Loucy (cell line): ENCODE measurements at regions not wholly inside any gene's neighbourhood (a gene's known extent, or its start where the extent isn't known, plus 50 kb on each side); places are given as distances from the start of the nearest gene placed in this dataset.

Experiments
- H2AFZ ChIP-seq: fragments of 200-600 bp; sonication (generic); 2 replicates; pipeline ENCODE4 v1.6.0; 2016; ENCODE audit warnings: antibody characterized with exemption, mild to moderate bottlenecking, low read length, moderate library complexity
- H3F3A ChIP-seq: fragments of 200-600 bp; 2 replicates; pipeline ENCODE4 v1.6.0; 2016; ENCODE audit warnings: antibody characterized with exemption, low read depth, mild to moderate bottlenecking
- H3K27me3 ChIP-seq: fragments of 200-600 bp; sonication (generic); 2 replicates; pipeline ENCODE4 v1.6.1; 2014; ENCODE audit warnings: low read length, mild to moderate bottlenecking; ENCODE audit not compliant: insufficient read depth, poor library complexity, severe bottlenecking
- H3K36me3 ChIP-seq: fragments of 200-600 bp; sonication (generic); 2 replicates; pipeline ENCODE4 v1.6.1; 2016; ENCODE audit warnings: low read length; ENCODE audit not compliant: insufficient read depth
- H3K4me1 ChIP-seq: fragments of 200-600 bp; sonication (generic); 2 replicates; pipeline ENCODE4 v1.5.1; 2014; ENCODE audit warnings: low read length, mild to moderate bottlenecking; ENCODE audit not compliant: insufficient read depth, poor library complexity, severe bottlenecking
- H3K4me2 ChIP-seq: fragments of 200-600 bp; sonication (generic); 2 replicates; pipeline ENCODE4 v1.6.0; 2014; ENCODE audit warnings: antibody characterized with exemption, low read length, low read depth, mild to moderate bottlenecking; ENCODE audit not compliant: poor library complexity, severe bottlenecking
- H3K4me3 ChIP-seq: fragments of 200-600 bp; sonication (generic); 2 replicates; pipeline ENCODE4 v1.5.1; 2014; ENCODE audit warnings: low read length, mild to moderate bottlenecking, mixed read lengths; ENCODE audit not compliant: poor library complexity, severe bottlenecking
- H3K79me2 ChIP-seq: fragments of 200-600 bp; sonication (generic); 2 replicates; pipeline ENCODE4 v1.6.1; 2014; ENCODE audit warnings: low read length; ENCODE audit not compliant: insufficient read depth
- H3K9ac ChIP-seq: fragments of 200-600 bp; sonication (generic); 2 replicates; pipeline ENCODE4 v1.6.0; 2014; ENCODE audit warnings: mild to moderate bottlenecking, low read depth, low read length, moderate library complexity; ENCODE audit not compliant: poor library complexity, severe bottlenecking
- H3K9me2 ChIP-seq: fragments of 200-600 bp; sonication (generic); replicated peaks from 2 replicates; pipeline ENCODE4 v1.6.1; 2016; ENCODE audit warnings: low read depth, low read length, mixed read lengths
- H3K9me3 ChIP-seq: fragments of 200-600 bp; sonication (generic); 2 replicates; pipeline ENCODE4 v1.6.1; 2014; ENCODE audit warnings: mild to moderate bottlenecking, antibody characterized with exemption, low read length, low read depth; ENCODE audit not compliant: insufficient read depth
- H4K20me1 ChIP-seq: fragments of 200-600 bp; sonication (generic); 2 replicates; pipeline ENCODE4 v1.6.0; 2014; ENCODE audit warnings: antibody characterized with exemption, low read length, mild to moderate bottlenecking; ENCODE audit not compliant: insufficient read depth, poor library complexity, severe bottlenecking
- EZH2phosphoT487 ChIP-seq: fragments of 200-600 bp; IDR thresholded peaks from 2 replicates; pipeline ENCODE4 v1.6.1; 2018; ENCODE audit warnings: antibody characterized with exemption, mild to moderate bottlenecking, moderate library complexity, borderline replicate concordance
- TF ChIP-seq, protein P1 (sequence below): fragments of 200-600 bp; sonication (generic); conservative IDR thresholded peaks from 2 replicates; pipeline ENCODE4 v1.5.1; 2014; ENCODE audit warnings: mild to moderate bottlenecking, antibody characterized with exemption, low read length

GRCh38 chr4:189511581-189511980 is 429.1 kb upstream of the FRG1 start:
- H3K9me3 ChIP-seq = no peaks in the 10 kb centered on the region; the same call in 1 of the 2 replicates
- no peaks in the 10 kb centered on the region for H3K27me3 ChIP-seq
- no peaks in the 10 kb centered on the region for H3K36me3 ChIP-seq
- no peaks in the 10 kb centered on the region for H3K4me1 ChIP-seq
- H3F3A ChIP-seq = no peaks in the 10 kb centered on the region
- no peaks in the 10 kb centered on the region for H3K9me2 ChIP-seq
- TF ChIP-seq, protein P1, sequence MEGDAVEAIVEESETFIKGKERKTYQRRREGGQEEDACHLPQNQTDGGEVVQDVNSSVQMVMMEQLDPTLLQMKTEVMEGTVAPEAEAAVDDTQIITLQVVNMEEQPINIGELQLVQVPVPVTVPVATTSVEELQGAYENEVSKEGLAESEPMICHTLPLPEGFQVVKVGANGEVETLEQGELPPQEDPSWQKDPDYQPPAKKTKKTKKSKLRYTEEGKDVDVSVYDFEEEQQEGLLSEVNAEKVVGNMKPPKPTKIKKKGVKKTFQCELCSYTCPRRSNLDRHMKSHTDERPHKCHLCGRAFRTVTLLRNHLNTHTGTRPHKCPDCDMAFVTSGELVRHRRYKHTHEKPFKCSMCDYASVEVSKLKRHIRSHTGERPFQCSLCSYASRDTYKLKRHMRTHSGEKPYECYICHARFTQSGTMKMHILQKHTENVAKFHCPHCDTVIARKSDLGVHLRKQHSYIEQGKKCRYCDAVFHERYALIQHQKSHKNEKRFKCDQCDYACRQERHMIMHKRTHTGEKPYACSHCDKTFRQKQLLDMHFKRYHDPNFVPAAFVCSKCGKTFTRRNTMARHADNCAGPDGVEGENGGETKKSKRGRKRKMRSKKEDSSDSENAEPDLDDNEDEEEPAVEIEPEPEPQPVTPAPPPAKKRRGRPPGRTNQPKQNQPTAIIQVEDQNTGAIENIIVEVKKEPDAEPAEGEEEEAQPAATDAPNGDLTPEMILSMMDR = no peak
- TF ChIP-seq EZH2phosphoT487 = no peak
- H3K79me2 ChIP-seq = no peaks in the 10 kb centered on the region
- H3K4me3 ChIP-seq = no peak overlapping the region
- H3K4me2 ChIP-seq = no peak overlapping the region
- H4K20me1 ChIP-seq = no peaks in the 10 kb centered on the region
- no peak overlapping the region for H2AFZ ChIP-seq
- no peak overlapping the region for H3K9ac ChIP-seq

- no peaks in the 10 kb centered on the region for H3F3A ChIP-seq
- H3K27me3 ChIP-seq = no peaks in the 10 kb centered on the region
- H3K4me3 ChIP-seq = no peak overlapping the region
- H3K79me2 ChIP-seq = no peaks in the 10 kb centered on the region
- TF ChIP-seq, protein P1 = no peak
- no peak for TF ChIP-seq EZH2phosphoT487
- H3K4me1 ChIP-seq = no peaks in the 10 kb centered on the region
- no peak overlapping the region for H3K9ac ChIP-seq
- H3K36me3 ChIP-seq = no peaks in the 10 kb centered on the region
- H4K20me1 ChIP-seq = no peaks in the 10 kb centered on the region
- H2AFZ ChIP-seq = no peak overlapping the region
- H3K4me2 ChIP-seq = no peak overlapping the region
- H3K9me2 ChIP-seq = no peaks in the 10 kb centered on the region
- peaks cover 4% of the 10 kb centered on the region; the same call in 1 of the 2 replicates for H3K9me3 ChIP-seq
Measured at GRCh38 chr4:189513421-189513820, 427.3 kb upstream of the FRG1 start.

DNA sequence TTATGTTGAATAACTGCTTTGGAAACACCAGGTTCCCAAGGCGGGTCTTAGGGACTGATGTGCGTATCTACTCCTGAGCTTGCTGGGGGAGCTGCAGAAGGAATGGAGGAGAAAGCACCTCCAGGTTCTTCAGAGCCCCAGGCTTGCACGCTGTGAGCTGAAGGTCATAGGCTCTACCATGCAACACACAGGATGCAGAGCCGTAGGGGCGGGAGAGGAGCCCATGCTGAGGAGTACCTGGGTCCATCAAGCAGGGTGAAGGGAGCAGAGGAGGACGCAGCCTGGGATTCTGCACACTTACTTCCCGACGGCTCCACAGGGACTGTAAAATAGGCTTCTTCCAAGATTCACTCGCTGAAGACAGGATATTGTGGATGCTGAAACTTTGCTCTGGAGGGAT is 426.5 kb upstream of the FRG1 start:
- no peak for TF ChIP-seq EZH2phosphoT487
- TF ChIP-seq, protein P1 = no peak
- peaks cover 4% of the 10 kb centered on the region; the same call in 1 of the 2 replicates for H3K9me3 ChIP-seq
- H3F3A ChIP-seq = no peaks in the 10 kb centered on the region
- H3K27me3 ChIP-seq = no peaks in the 10 kb centered on the region
- no peak overlapping the region for H3K4me3 ChIP-seq
- H3K4me1 ChIP-seq = no peaks in the 10 kb centered on the region
- no peak overlapping the region for H3K9ac ChIP-seq
- H3K9me2 ChIP-seq = no peaks in the 10 kb centered on the region
- H3K36me3 ChIP-seq = no peaks in the 10 kb centered on the region
- H4K20me1 ChIP-seq = no peaks in the 10 kb centered on the region
- no peaks in the 10 kb centered on the region for H3K79me2 ChIP-seq
- no peak overlapping the region for H2AFZ ChIP-seq
- no peak overlapping the region for H3K4me2 ChIP-seq
